ENCODE measurements at regions not wholly inside any gene's neighbourhood (a gene's known extent, or its start where the extent isn't known, plus 50 kb on each side); places are given as distances from the start of the nearest gene placed in this dataset.

- DNase-seq (ENCODE audit: low spot score) = no peak
- Histone ChIP-seq H3K27me3 (ENCODE audit: insufficient read depth, poor library complexity, severe bottlenecking) (no peaks in the 10 kb centered on the region), H3K4me3 (ENCODE audit: severe bottlenecking) (no peak overlapping the region), H3K4me1 (ENCODE audit: insufficient read depth, poor library complexity, severe bottlenecking) (no peaks in the 10 kb centered on the region), H3K9me3 (ENCODE audit: severe bottlenecking) (no peaks in the 10 kb centered on the region), H3K36me3 (ENCODE audit: low read depth) (no peaks in the 10 kb centered on the region), H3K27ac (ENCODE audit: poor library complexity, severe bottlenecking) (no peak overlapping the region)
- TF ChIP-seq CTCF (IDR thresholded peaks at IDR 0.05; ENCODE audit: poor library complexity, severe bottlenecking) = no peak
- no peak for ATAC-seq (ENCODE audit: low read depth)
Observed at GRCh38 chr11:19480540-19480939, 232.1 kb upstream of the NAV2 start.

GRCh38 chr11:19478891-19479290, 233.7 kb upstream of the NAV2 start:
- no peak for DNase-seq (ENCODE audit: low spot score)
- H3K4me3 ChIP-seq (ENCODE audit: severe bottlenecking) = no peak overlapping the region
- no peaks in the 10 kb centered on the region for H3K27me3 ChIP-seq (ENCODE audit: insufficient read depth, poor library complexity, severe bottlenecking)
- no peaks in the 10 kb centered on the region for H3K9me3 ChIP-seq (ENCODE audit: severe bottlenecking)
- TF ChIP-seq CTCF (IDR thresholded peaks at IDR 0.05; ENCODE audit: poor library complexity, severe bottlenecking) = no peak
- H3K27ac ChIP-seq (ENCODE audit: poor library complexity, severe bottlenecking) = no peak overlapping the region
- H3K36me3 ChIP-seq (ENCODE audit: low read depth) = no peaks in the 10 kb centered on the region
- ATAC-seq (ENCODE audit: low read depth) = no peak
- no peaks in the 10 kb centered on the region for H3K4me1 ChIP-seq (ENCODE audit: insufficient read depth, poor library complexity, severe bottlenecking)

GRCh38 chr11:19474954-19475721, 234.4 kb upstream of the E2F8 start:
- DNase-seq (ENCODE audit: low spot score) = no peak
- Histone ChIP-seq H3K36me3 (ENCODE audit: low read depth) (no peaks in the 10 kb centered on the region), H3K9me3 (ENCODE audit: severe bottlenecking) (no peaks in the 10 kb centered on the region), H3K27me3 (ENCODE audit: insufficient read depth, poor library complexity, severe bottlenecking) (no peaks in the 10 kb centered on the region), H3K27ac (ENCODE audit: poor library complexity, severe bottlenecking) (no peak overlapping the region), H3K4me1 (ENCODE audit: insufficient read depth, poor library complexity, severe bottlenecking) (no peaks in the 10 kb centered on the region), H3K4me3 (ENCODE audit: severe bottlenecking) (no peak overlapping the region)
- TF ChIP-seq CTCF (IDR thresholded peaks at IDR 0.05; ENCODE audit: poor library complexity, severe bottlenecking) = no peak
- ATAC-seq (ENCODE audit: low read depth) = no peak

- no peaks in the 10 kb centered on the region for H3K36me3 ChIP-seq (ENCODE audit: low read depth)
- no peak overlapping the region for H3K27ac ChIP-seq (ENCODE audit: poor library complexity, severe bottlenecking)
- H3K4me3 ChIP-seq (ENCODE audit: severe bottlenecking) = no peak overlapping the region
- no peaks in the 10 kb centered on the region for H3K4me1 ChIP-seq (ENCODE audit: insufficient read depth, poor library complexity, severe bottlenecking)
- no peak for DNase-seq (ENCODE audit: low spot score)
- no peak for TF ChIP-seq CTCF (IDR thresholded peaks at IDR 0.05; ENCODE audit: poor library complexity, severe bottlenecking)
- no peaks in the 10 kb centered on the region for H3K9me3 ChIP-seq (ENCODE audit: severe bottlenecking)
- ATAC-seq (ENCODE audit: low read depth) = no peak
- no peaks in the 10 kb centered on the region for H3K27me3 ChIP-seq (ENCODE audit: insufficient read depth, poor library complexity, severe bottlenecking)
Observed at GRCh38 chr11:19474211-19474610, 233.5 kb upstream of the E2F8 start.

- H3K9me3 ChIP-seq (ENCODE audit: severe bottlenecking) = no peaks in the 10 kb centered on the region
- no peak for TF ChIP-seq CTCF (IDR thresholded peaks at IDR 0.05; ENCODE audit: poor library complexity, severe bottlenecking)
- no peak for ATAC-seq (ENCODE audit: low read depth)
- no peaks in the 10 kb centered on the region for H3K27me3 ChIP-seq (ENCODE audit: insufficient read depth, poor library complexity, severe bottlenecking)
- no peak for DNase-seq (ENCODE audit: low spot score)
- H3K27ac ChIP-seq (ENCODE audit: poor library complexity, severe bottlenecking) = no peak overlapping the region
- H3K4me3 ChIP-seq (ENCODE audit: severe bottlenecking) = no peak overlapping the region
- no peaks in the 10 kb centered on the region for H3K36me3 ChIP-seq (ENCODE audit: low read depth)
- no peaks in the 10 kb centered on the region for H3K4me1 ChIP-seq (ENCODE audit: insufficient read depth, poor library complexity, severe bottlenecking)
Observed at GRCh38 chr11:19472679-19473078, 231.9 kb upstream of the E2F8 start.

Measured in RWPE2 (cell line).